HepG2 (cell line): ENCODE measurements at regions not wholly inside any gene's neighbourhood (a gene's known extent, or its start where the extent isn't known, plus 50 kb on each side); places are given as distances from the start of the nearest gene placed in this dataset.

Source experiments
- CCAR2 ChIP-seq: fragments of 200-400 bp; formaldehyde crosslinking; optimal IDR thresholded peaks from 2 replicates; pipeline ENCODE3; 2018; ENCODE audit warnings: low read depth, mild to moderate bottlenecking, low read length, moderate library complexity
- CCDC6 ChIP-seq: sonication (generic); formaldehyde crosslinking; IDR thresholded peaks from 2 replicates; pipeline ENCODE4 v1.8.1; 2022; ENCODE audit warnings: mild to moderate bottlenecking, missing genetic modification reagents, moderate library complexity
- CEBPZ ChIP-seq: IDR thresholded peaks from 2 replicates; pipeline ENCODE4 v1.6.1; 2012; ENCODE audit warnings: low read length, improper control_type of control experiment
- GLI4 ChIP-seq: sonication (generic); formaldehyde crosslinking; IDR thresholded peaks from 2 replicates; pipeline ENCODE4 v1.5.1; 2020; ENCODE audit warnings: missing genetic modification reagents, mild to moderate bottlenecking, moderate library complexity, borderline replicate concordance
- NR3C1 ChIP-seq: sonication (generic); formaldehyde crosslinking; IDR thresholded peaks from 2 replicates; pipeline ENCODE4 v1.4.0; 2020; ENCODE audit warnings: missing genetic modification reagents
- PPARG ChIP-seq: conservative IDR thresholded peaks from 2 replicates; pipeline ENCODE4 v1.6.1; 2016; ENCODE audit warnings: missing biosample characterization, missing genetic modification reagents
- THAP8 ChIP-seq: sonication (generic); formaldehyde crosslinking; IDR thresholded peaks from 2 replicates; pipeline ENCODE4 v1.5.1; 2020; ENCODE audit warnings: missing genetic modification reagents, mild to moderate bottlenecking, borderline replicate concordance
- XBP1 ChIP-seq: sonication (generic); formaldehyde crosslinking; IDR thresholded peaks from 2 replicates; pipeline ENCODE4 v1.5.0; 2020; ENCODE audit warnings: missing genetic modification reagents
- ZNF326 ChIP-seq: sonication (generic); formaldehyde crosslinking; IDR thresholded peaks from 2 replicates; pipeline ENCODE4 v1.4.0; 2020; ENCODE audit warnings: missing genetic modification reagents, borderline replicate concordance
- ZSCAN30 ChIP-seq: sonication (generic); formaldehyde crosslinking; IDR thresholded peaks from 2 replicates; pipeline ENCODE4 v1.5.0; 2020; ENCODE audit warnings: mild to moderate bottlenecking, missing genetic modification reagents
- TF ChIP-seq, protein P1 (sequence below): sonication (generic); formaldehyde crosslinking; IDR thresholded peaks from 2 replicates; pipeline ENCODE4 v1.4.0; 2020; ENCODE audit warnings: mild to moderate bottlenecking, low read depth, missing genetic modification reagents
- TF ChIP-seq, protein P2 (sequence below): sonication (generic); formaldehyde crosslinking; IDR thresholded peaks from 2 replicates; pipeline ENCODE4; 2020; ENCODE audit warnings: missing genetic modification reagents, mild to moderate bottlenecking, borderline replicate concordance

DNA sequence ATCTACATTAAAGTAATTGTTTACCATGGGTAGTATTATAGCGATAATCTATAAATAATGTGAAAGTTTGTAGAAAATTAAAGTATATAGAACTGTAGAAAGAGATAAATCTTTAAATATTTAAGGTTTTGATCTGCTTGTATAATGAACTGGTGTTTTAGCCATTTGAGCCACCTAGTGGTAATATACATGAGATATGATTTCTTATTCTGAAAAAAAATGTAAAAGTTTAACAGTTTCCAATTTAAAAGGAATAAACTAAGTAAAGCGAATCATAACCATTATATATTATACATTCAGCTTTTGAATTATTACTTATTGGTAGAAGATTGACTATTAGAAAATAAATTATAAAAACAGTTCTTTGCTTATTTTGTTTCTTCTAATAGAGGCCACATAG is 91.2 kb downstream of the OTUD1 start (continued):
- no peak for TF ChIP-seq CEBPZ
- TF ChIP-seq PPARG (CRISPR knock-in tag) = no peak
- no peak for TF ChIP-seq NR3C1 (CRISPR knock-in tag)
- TF ChIP-seq GLI4 = no peak
- TF ChIP-seq XBP1 (CRISPR knock-in tag) = no peak
- TF ChIP-seq, protein P1, sequence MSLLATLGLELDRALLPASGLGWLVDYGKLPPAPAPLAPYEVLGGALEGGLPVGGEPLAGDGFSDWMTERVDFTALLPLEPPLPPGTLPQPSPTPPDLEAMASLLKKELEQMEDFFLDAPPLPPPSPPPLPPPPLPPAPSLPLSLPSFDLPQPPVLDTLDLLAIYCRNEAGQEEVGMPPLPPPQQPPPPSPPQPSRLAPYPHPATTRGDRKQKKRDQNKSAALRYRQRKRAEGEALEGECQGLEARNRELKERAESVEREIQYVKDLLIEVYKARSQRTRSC (CRISPR knock-in tag) = no peak
- TF ChIP-seq CCDC6 (CRISPR knock-in tag) = no peak
- TF ChIP-seq THAP8 (CRISPR knock-in tag) = no peak
- no peak for TF ChIP-seq ZNF326 (CRISPR knock-in tag)
- no peak for TF ChIP-seq ZSCAN30
- TF ChIP-seq, protein P2, sequence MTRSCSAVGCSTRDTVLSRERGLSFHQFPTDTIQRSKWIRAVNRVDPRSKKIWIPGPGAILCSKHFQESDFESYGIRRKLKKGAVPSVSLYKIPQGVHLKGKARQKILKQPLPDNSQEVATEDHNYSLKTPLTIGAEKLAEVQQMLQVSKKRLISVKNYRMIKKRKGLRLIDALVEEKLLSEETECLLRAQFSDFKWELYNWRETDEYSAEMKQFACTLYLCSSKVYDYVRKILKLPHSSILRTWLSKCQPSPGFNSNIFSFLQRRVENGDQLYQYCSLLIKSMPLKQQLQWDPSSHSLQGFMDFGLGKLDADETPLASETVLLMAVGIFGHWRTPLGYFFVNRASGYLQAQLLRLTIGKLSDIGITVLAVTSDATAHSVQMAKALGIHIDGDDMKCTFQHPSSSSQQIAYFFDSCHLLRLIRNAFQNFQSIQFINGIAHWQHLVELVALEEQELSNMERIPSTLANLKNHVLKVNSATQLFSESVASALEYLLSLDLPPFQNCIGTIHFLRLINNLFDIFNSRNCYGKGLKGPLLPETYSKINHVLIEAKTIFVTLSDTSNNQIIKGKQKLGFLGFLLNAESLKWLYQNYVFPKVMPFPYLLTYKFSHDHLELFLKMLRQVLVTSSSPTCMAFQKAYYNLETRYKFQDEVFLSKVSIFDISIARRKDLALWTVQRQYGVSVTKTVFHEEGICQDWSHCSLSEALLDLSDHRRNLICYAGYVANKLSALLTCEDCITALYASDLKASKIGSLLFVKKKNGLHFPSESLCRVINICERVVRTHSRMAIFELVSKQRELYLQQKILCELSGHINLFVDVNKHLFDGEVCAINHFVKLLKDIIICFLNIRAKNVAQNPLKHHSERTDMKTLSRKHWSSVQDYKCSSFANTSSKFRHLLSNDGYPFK (CRISPR knock-in tag) = no peak
- TF ChIP-seq CCAR2 = no peak
